ENCODE measurements at regions not wholly inside any gene's neighbourhood (a gene's known extent, or its start where the extent isn't known, plus 50 kb on each side); places are given as distances from the start of the nearest gene placed in this dataset.

- TF ChIP-seq CTCF (IDR thresholded peaks at IDR 0.05; ENCODE audit: borderline replicate concordance, extremely low read depth, low read length, poor library complexity, severe bottlenecking) (no peak), EZH2 (IDR thresholded peaks at IDR 0.05; ENCODE audit: borderline replicate concordance, low read depth, low read length, severe bottlenecking) (no peak)
These were observed 103.0 kb upstream of the STK39 start for GRCh38 chr2:168350380-168350779.
